Adrenal gland (tissue), 9 donors: ENCODE measurements at regions not wholly inside any gene's neighbourhood (a gene's known extent, or its start where the extent isn't known, plus 50 kb on each side); places are given as distances from the start of the nearest gene placed in this dataset.
"Not testable (repeated sequence)": the region's sequence is repeated elsewhere in the genome, so short reads cannot be mapped to it uniquely, and the experiment has no call there.

Source experiments
- DNase-seq, 7 donors: peaks; one replicate each; pipeline ENCODE4 v3.0.0-alpha.2; 2019 to 2020
- H3K27ac ChIP-seq, 5 donors: fragments of 200-600 bp; sonication (generic) in 4 of 5; 1 replicate in 3 of 5; 2 replicates in 2 of 5; pipeline versions ENCODE4 v1.5.1 to v1.8.0; 2016 to 2020; ENCODE audit warnings: mild to moderate bottlenecking in 1 of 5
- H3K27me3 ChIP-seq: fragments of 200-600 bp; 2 replicates; pipeline ENCODE4 v1.8.0; 2021
- H3K36me3 ChIP-seq, 2 donors: fragments of 200-600 bp; replicated peaks in 1 of 2; 1 replicate in 1 of 2; 2 replicates in 1 of 2; pipeline versions ENCODE4 v1.5.1 to v1.8.0; 2018 to 2022
- H3K4me1 ChIP-seq, 2 donors: fragments of 200-600 bp; replicated peaks in 1 of 2; 1 replicate in 1 of 2; 2 replicates in 1 of 2; pipeline versions ENCODE4 v1.5.1 to v1.8.0; 2018 to 2021
- H3K4me3 ChIP-seq, 4 donors: fragments of 200-600 bp; sonication (generic) in 3 of 4; one replicate each; pipeline ENCODE4 v1.5.1; 2016 to 2018
- H3K9me3 ChIP-seq, 3 donors: fragments of 200-600 bp; sonication (generic) in 1 of 3; replicated peaks in 1 of 3; 1 replicate in 2 of 3; 2 replicates in 1 of 3; pipeline versions ENCODE4 v1.5.1 to v1.8.0; 2016 to 2021
- POLR2A ChIP-seq, 2 donors: fragments of 450-650 bp; IDR thresholded peaks; one replicate each; pipeline ENCODE4 v1.6.1; 2017; ENCODE audit warnings: antibody characterized with exemption in 2 of 2, mild to moderate bottlenecking in 2 of 2, moderate library complexity in 1 of 2
- WGBS, 4 donors: extraction: QIAGEN DNeasy Blood & Tissue Kit in 2 of 4; methylation state at CpG; one replicate each; pipeline versions ENCODE4 v1.1.5 to v1.1.7; 2013 to 2017; 5-methylcytosine and 5-hydroxymethylcytosine counted together
- intact Hi-C, 2 donors: fragments of 100-400 bp; cut with DNase I; formaldehyde crosslinking; loops; one replicate each; pipeline versions ENCODE4 v1.14.1 to v1.15.0; 2022 to 2023
- TF ChIP-seq, protein P1 (sequence below), 6 experiments: fragments of 450-650 bp in 4 of 6; fragments of 200-600 bp in 2 of 6; sonication (generic) in 1 of 6; IDR thresholded peaks; 1 replicate in 5 of 6; 2 replicates in 1 of 6; pipeline versions ENCODE4 v1.5.1 to v1.8.0; 2016 to 2021; ENCODE audit warnings: antibody characterized with exemption in 6 of 6, mild to moderate bottlenecking in 2 of 6, moderate library complexity in 1 of 6
- donor health status: healthy with polysubstance abuse.
- donor health status: Bipolar disorder and iron deficiency.
- donor health status: DM: yes; HTN: yes; CAD: no.
- donor health status: DM: no; HTN: no; CAD: no.
- donor health status: DM: no; HTN: no; CAD: no.

GRCh38 chr5:112534611-112535255 is 115.7 kb upstream of the EPB41L4A start:
- intact Hi-C loops, result no loop called here
- 71 to 77% (median 76%) methylated on average over 4 of the region's 4 CpGs for WGBS, 4 donors

GRCh38 chr5:112535356-112535755 is 116.3 kb upstream of the EPB41L4A start:
- DNase-seq, result no peak
- Histone ChIP-seq H3K27me3 (no peaks in the 10 kb centered on the region), H3K4me3 (no peak overlapping the region), H3K36me3 (no peaks in the 10 kb centered on the region), H3K9me3 (no peaks in the 10 kb centered on the region), H3K27ac (no peak overlapping the region), H3K4me1 (no peaks in the 10 kb centered on the region)
- WGBS, 4 donors, result 67 to 81% (median 77%) methylated on average over 2 of the region's 2 CpGs
- intact Hi-C loops, result no loop called here
- TF ChIP-seq POLR2A (IDR thresholded peaks at IDR 0.05), result no peak
- TF ChIP-seq, protein P1, sequence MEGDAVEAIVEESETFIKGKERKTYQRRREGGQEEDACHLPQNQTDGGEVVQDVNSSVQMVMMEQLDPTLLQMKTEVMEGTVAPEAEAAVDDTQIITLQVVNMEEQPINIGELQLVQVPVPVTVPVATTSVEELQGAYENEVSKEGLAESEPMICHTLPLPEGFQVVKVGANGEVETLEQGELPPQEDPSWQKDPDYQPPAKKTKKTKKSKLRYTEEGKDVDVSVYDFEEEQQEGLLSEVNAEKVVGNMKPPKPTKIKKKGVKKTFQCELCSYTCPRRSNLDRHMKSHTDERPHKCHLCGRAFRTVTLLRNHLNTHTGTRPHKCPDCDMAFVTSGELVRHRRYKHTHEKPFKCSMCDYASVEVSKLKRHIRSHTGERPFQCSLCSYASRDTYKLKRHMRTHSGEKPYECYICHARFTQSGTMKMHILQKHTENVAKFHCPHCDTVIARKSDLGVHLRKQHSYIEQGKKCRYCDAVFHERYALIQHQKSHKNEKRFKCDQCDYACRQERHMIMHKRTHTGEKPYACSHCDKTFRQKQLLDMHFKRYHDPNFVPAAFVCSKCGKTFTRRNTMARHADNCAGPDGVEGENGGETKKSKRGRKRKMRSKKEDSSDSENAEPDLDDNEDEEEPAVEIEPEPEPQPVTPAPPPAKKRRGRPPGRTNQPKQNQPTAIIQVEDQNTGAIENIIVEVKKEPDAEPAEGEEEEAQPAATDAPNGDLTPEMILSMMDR (IDR thresholded peaks at IDR 0.05), result no peak

More at GRCh38 chr5:112534611-112535255, 115.7 kb upstream of the EPB41L4A start:
- Histone ChIP-seq H3K27me3 (no peaks in the 10 kb centered on the region), H3K9me3 (no peaks in the 10 kb centered on the region), H3K27ac (no peak overlapping the region), H3K36me3 (no peaks in the 10 kb centered on the region), H3K4me3 (no peak overlapping the region), H3K4me1 (no peaks in the 10 kb centered on the region)
- DNase-seq, result no peak
- TF ChIP-seq, protein P1 (IDR thresholded peaks at IDR 0.05), result no peak
- no peak for TF ChIP-seq POLR2A (IDR thresholded peaks at IDR 0.05)

- H3K4me1 ChIP-seq, H3K9me3 ChIP-seq, DNase-seq, intact Hi-C loops, H3K36me3 ChIP-seq, H3K27me3 ChIP-seq, H3K4me3 ChIP-seq, H3K27ac ChIP-seq: not testable (repeated sequence)
- WGBS, 4 donors, result 67 to 81% (median 80%) methylated on average over 3 of the region's 3 CpGs
These were observed 125.5 kb upstream of the EPB41L4A start for GRCh38 chr5:112544558-112544957.

DNA sequence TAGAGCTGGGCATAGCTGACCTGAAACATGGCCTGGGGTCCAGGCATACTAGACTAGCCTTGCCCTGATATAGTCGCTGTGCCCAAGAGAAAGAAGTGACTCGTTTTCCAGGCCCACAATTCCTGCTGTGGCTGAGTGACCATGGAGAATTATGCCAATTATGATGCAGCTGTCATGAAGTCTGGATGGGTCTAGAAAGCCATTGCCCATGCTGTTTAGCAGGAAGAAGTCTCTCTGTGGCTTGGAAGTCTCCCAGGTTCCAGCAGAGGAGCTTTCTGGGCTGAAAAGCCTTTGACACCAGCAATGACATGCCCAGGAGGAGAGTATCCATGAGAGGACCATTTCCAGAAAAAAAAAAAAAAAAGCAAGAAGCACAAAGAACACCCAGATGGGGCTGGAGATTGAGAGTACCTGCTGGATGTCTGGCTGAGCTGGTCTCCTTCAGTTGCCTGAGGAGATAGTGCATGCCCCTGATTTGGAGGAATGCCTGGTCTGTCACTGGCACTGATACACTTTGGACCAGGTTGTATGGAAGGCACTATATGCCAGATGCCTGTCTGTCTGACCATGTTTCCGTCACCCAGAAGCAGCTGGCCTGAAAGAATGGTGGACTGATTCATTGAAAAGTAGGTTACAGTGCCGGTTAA is 128.0 kb upstream of the EPB41L4A start:
- Histone ChIP-seq H3K27ac (no peak overlapping the region), H3K27me3 (no peaks in the 10 kb centered on the region), H3K36me3 (no peaks in the 10 kb centered on the region), H3K4me1 (peaks cover 0 to 4% of the 10 kb centered on the region in 2 donors), H3K4me3 (no peak overlapping the region), H3K9me3 (no peaks in the 10 kb centered on the region)
- intact Hi-C loops, result no loop called here
- 75 to 92% (median 85%) methylated on average over 3 to 4 of the region's 4 CpGs for WGBS, 4 donors
- TF ChIP-seq, protein P1 (IDR thresholded peaks at IDR 0.05), result no peak
- no peak for TF ChIP-seq POLR2A (IDR thresholded peaks at IDR 0.05)
- no peak for DNase-seq
